Spleen (tissue), 11 donors: ENCODE measurements at regions not wholly inside any gene's neighbourhood (a gene's known extent, or its start where the extent isn't known, plus 50 kb on each side); places are given as distances from the start of the nearest gene placed in this dataset.
"Not testable (repeated sequence)": the region's sequence is repeated elsewhere in the genome, so short reads cannot be mapped to it uniquely, and the experiment has no call there.

ENCODE experiments used
- DNase-seq: peaks from one replicate; pipeline ENCODE4 v3.0.0-alpha.2; 2020
- H3K27ac ChIP-seq, 8 donors: fragments of 200-600 bp; sonication (generic) in 7 of 8; 1 replicate in 4 of 8; 2 replicates in 4 of 8; pipeline versions ENCODE4 v1.5.0 to v1.8.0; 2016 to 2021; ENCODE audit warnings: inconsistent platforms in 4 of 8, mild to moderate bottlenecking in 4 of 8, moderate library complexity in 1 of 8
- H3K27me3 ChIP-seq, 7 donors: fragments of 200-600 bp; sonication (generic) in 6 of 7; replicated peaks in 1 of 7; 1 replicate in 4 of 7; 2 replicates in 3 of 7; pipeline versions ENCODE4 v1.5.0 to v1.8.0; 2016 to 2021; ENCODE audit warnings: inconsistent platforms in 3 of 7, mild to moderate bottlenecking in 1 of 7
- H3K36me3 ChIP-seq, 6 donors: fragments of 200-600 bp; sonication (generic) in 5 of 6; 1 replicate in 4 of 6; 2 replicates in 2 of 6; pipeline versions ENCODE4 v1.5.0 to v1.8.0; 2016 to 2021; ENCODE audit warnings: inconsistent platforms in 2 of 6
- H3K4me1 ChIP-seq, 6 donors: fragments of 200-600 bp; sonication (generic) in 5 of 6; 1 replicate in 3 of 6; 2 replicates in 3 of 6; pipeline versions ENCODE4 v1.5.0 to v1.8.0; 2016 to 2021; ENCODE audit warnings: inconsistent platforms in 3 of 6
- H3K4me3 ChIP-seq, 8 donors: fragments of 200-600 bp; sonication (generic) in 7 of 8; 1 replicate in 4 of 8; 2 replicates in 4 of 8; pipeline versions ENCODE4 v1.5.0 to v1.8.0; 2016 to 2021; ENCODE audit warnings: inconsistent platforms in 4 of 8, mild to moderate bottlenecking in 4 of 8, moderate library complexity in 2 of 8
- H3K9me3 ChIP-seq, 8 donors: fragments of 200-600 bp; sonication (generic) in 7 of 8; 1 replicate in 4 of 8; 2 replicates in 4 of 8; pipeline versions ENCODE4 v1.5.0 to v1.8.0; 2016 to 2021; ENCODE audit warnings: inconsistent platforms in 4 of 8
- CTCF ChIP-seq, 11 experiments: fragments of 200-600 bp in 7 of 11; fragments of 450-650 bp in 4 of 11; sonication (generic) in 4 of 11; IDR thresholded peaks in 8 of 11; conservative IDR thresholded peaks in 3 of 11; 1 replicate in 7 of 11; 2 replicates in 4 of 11; pipeline versions ENCODE4 v1.4.0 to v1.8.0; 2016 to 2021; ENCODE audit warnings: antibody characterized with exemption in 11 of 11, inconsistent platforms in 4 of 11, mild to moderate bottlenecking in 1 of 11
- POLR2A ChIP-seq, 3 donors: fragments of 450-650 bp; IDR thresholded peaks; one replicate each; pipeline ENCODE4 v1.5.1; 2017; ENCODE audit warnings: antibody characterized with exemption in 3 of 3, mild to moderate bottlenecking in 1 of 3
- POLR2AphosphoS5 ChIP-seq, 3 donors: sonication (generic); formaldehyde crosslinking; IDR thresholded peaks; one replicate each; pipeline ENCODE4 v1.5.1; 2017; ENCODE audit warnings: antibody characterized with exemption in 3 of 3
- WGBS, 5 donors: extraction: QIAGEN DNeasy Blood & Tissue Kit in 3 of 5; methylation state at CpG; one replicate each; pipeline versions ENCODE4 v1.1.5 to v1.1.7; 2013 to 2018; 5-methylcytosine and 5-hydroxymethylcytosine counted together
- intact Hi-C: fragments of 100-400 bp; cut with DNase I; formaldehyde crosslinking; loops from one replicate; pipeline ENCODE4 v1.15.0; 2023; ENCODE audit warnings: low total_unique reads
- donor health status: healthy with polysubstance abuse.
- donor health status: DM: no; HTN: no; CAD: no; lungs with moderate emphysema.
- donor health status: DM: no; HTN: no; CAD: no.
- donor health status: Bipolar disorder and iron deficiency.
- donor health status: healthy.
- donor health status: DM: no; HTN: no; CAD: no.
- donor health status: DM: yes; HTN: yes; CAD: no.

GRCh38 chr12:131327521-131328488 lies 374.1 kb downstream of the ADGRD1 start:
- peaks cover 0 to 1% (median 0%) of the 10 kb centered on the region in 8 donors for H3K9me3 ChIP-seq

GRCh38 chr12:131328861-131329845 lies 375.4 kb downstream of the ADGRD1 start:
- H3K27ac ChIP-seq, H3K36me3 ChIP-seq, H3K9me3 ChIP-seq, H3K4me1 ChIP-seq, DNase-seq, intact Hi-C loops, H3K4me3 ChIP-seq: not testable (repeated sequence)
- WGBS, 5 donors = 76 to 89% (median 84%) methylated on average over 16 to 28 of the region's 28 CpGs
- H3K27me3 ChIP-seq = peaks cover 0 to 12% (median 0%) of the 10 kb centered on the region in 7 donors

More at GRCh38 chr12:131327521-131328488, 374.1 kb downstream of the ADGRD1 start:
- Histone ChIP-seq H3K4me3 (no peak overlapping the region), H3K4me1 (peaks cover 0 to 7% (median 0%) of the 10 kb centered on the region in 6 donors), H3K27ac (no peak overlapping the region), H3K27me3 (peaks cover 0 to 5% (median 0%) of the 10 kb centered on the region in 7 donors), H3K36me3 (no peaks in the 10 kb centered on the region)
- WGBS, 5 donors = 70 to 84% (median 77%) methylated on average over 16 to 25 of the region's 25 CpGs
- no peak for TF ChIP-seq POLR2AphosphoS5 (IDR thresholded peaks at IDR 0.05)
- TF ChIP-seq POLR2A (IDR thresholded peaks at IDR 0.05) = no peak
- TF ChIP-seq CTCF (IDR thresholded peaks at IDR 0.05 in 8 of 11, conservative IDR thresholded peaks at IDR 0.05 in 3 of 11) = no peak
- DNase-seq = no peak
- intact Hi-C loops = no loop called here

DNA sequence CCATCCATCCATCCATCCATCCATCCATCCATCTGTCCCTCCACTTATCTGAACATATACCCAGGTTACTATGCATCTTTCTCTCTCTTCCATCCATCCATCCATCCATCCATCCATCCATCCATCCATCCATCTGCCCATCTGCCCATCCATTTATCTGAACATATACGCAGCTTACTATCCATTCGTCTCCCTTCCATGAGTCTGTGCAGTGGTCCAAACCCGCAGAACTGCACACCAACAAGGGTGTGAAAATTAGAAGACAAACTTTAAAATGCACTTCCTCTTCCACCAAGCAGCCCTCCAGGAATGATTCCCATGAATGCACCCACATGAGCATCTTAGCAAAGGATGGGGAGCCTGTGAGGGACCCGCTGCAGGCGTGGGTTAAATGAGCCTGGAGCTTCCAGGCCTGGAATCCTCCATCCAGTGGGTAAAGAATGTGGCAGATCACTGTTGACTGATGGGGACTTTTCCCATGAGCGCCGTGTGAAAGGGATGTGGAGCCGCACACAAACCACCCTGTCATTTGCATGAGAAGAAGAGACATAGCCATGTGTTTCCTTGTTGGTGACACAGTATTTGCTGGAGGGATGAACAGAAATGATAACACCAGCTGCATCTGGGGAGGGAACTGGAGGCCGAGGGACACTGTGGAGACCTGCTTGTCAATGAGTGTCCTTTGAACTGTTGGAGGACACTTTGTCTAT lies 376.6 kb downstream of the ADGRD1 start:
- no peak for DNase-seq
- Histone ChIP-seq H3K4me1 (no peaks in the 10 kb centered on the region), H3K27me3 (peaks cover 0 to 12% (median 0%) of the 10 kb centered on the region in 7 donors), H3K27ac (no peak overlapping the region), H3K4me3 (no peak overlapping the region), H3K9me3 (peaks cover 0 to 3% (median 0%) of the 10 kb centered on the region in 8 donors), H3K36me3 (no peaks in the 10 kb centered on the region)
- intact Hi-C loops = no loop called here
- TF ChIP-seq POLR2AphosphoS5 (IDR thresholded peaks at IDR 0.05) = no peak
- WGBS, 5 donors = 80 to 91% (median 86%) methylated on average over 9 of the region's 9 CpGs

GRCh38 chr12:131331148-131331750 lies 377.5 kb downstream of the ADGRD1 start:
- no peak overlapping the region for H3K4me3 ChIP-seq
- no peak overlapping the region for H3K27ac ChIP-seq
- 69 to 89% (median 83%) methylated on average over 2 of the region's 2 CpGs for WGBS, 5 donors
- peaks cover 0 to 6% (median 0%) of the 10 kb centered on the region in 8 donors for H3K9me3 ChIP-seq
- no peaks in the 10 kb centered on the region for H3K36me3 ChIP-seq
- intact Hi-C loops = no loop called here
- no peak for TF ChIP-seq POLR2AphosphoS5 (IDR thresholded peaks at IDR 0.05)
- no peak for TF ChIP-seq CTCF (IDR thresholded peaks at IDR 0.05 in 8 of 11, conservative IDR thresholded peaks at IDR 0.05 in 3 of 11)
- no peak for TF ChIP-seq POLR2A (IDR thresholded peaks at IDR 0.05)
- H3K27me3 ChIP-seq = peaks cover 0 to 12% (median 0%) of the 10 kb centered on the region in 7 donors
- no peak for DNase-seq
- no peaks in the 10 kb centered on the region for H3K4me1 ChIP-seq
